ENCODE measurements at regions not wholly inside any gene's neighbourhood (a gene's known extent, or its start where the extent isn't known, plus 50 kb on each side); places are given as distances from the start of the nearest gene placed in this dataset.
"Not testable (repeated sequence)": the region's sequence is repeated elsewhere in the genome, so short reads cannot be mapped to it uniquely, and the experiment has no call there.

- no peak overlapping the region for H3K27ac ChIP-seq (ENCODE audit: insufficient read depth, low read depth, low read length)
- no peaks in the 10 kb centered on the region for H3K4me1 ChIP-seq (ENCODE audit: control insufficient read depth, extremely low read depth, insufficient read depth, low read length)
- POLR2A ChIA-PET, result no interaction called here
- CTCF ChIA-PET, result interaction anchor here (0.7 to 1.9 kb wide), 3 partner anchors 9 to 286 kb away, joined by 3 to 10 read pairs (median 4); no protein-coding TSS in a partner anchor
- H3K9me3 ChIP-seq (replicated peaks; ENCODE audit: control insufficient read depth, insufficient read depth, low read length), result no peaks in the 10 kb centered on the region
- no peak overlapping the region for H2AFZ ChIP-seq (ENCODE audit: low read depth, low read length)
- no peaks in the 10 kb centered on the region for H3K79me2 ChIP-seq (ENCODE audit: control insufficient read depth, insufficient read depth, low read length)
- no peaks in the 10 kb centered on the region for H4K20me1 ChIP-seq (replicated peaks; ENCODE audit: control insufficient read depth, extremely low read depth, insufficient read depth, low read length)
- no peak for TF ChIP-seq EZH2 (IDR thresholded peaks at IDR 0.05; ENCODE audit: borderline replicate concordance, low read depth, low read length, severe bottlenecking)
- no peak for TF ChIP-seq POLR2A (IDR thresholded peaks at IDR 0.05; ENCODE audit: low read depth, low read length)
- no peak for TF ChIP-seq MAX (IDR thresholded peaks at IDR 0.05; ENCODE audit: insufficient read depth, insufficient read length)
- no peak for TF ChIP-seq FOS (IDR thresholded peaks at IDR 0.05; ENCODE audit: borderline replicate concordance, insufficient read depth, low read length)
- no peak for TF ChIP-seq CTCF (IDR thresholded peaks at IDR 0.05; ENCODE audit: extremely low read depth in 1 of 2, insufficient read depth in 1 of 2, low read depth in 1 of 2, low read length in 2 of 2)
- no peak for TF ChIP-seq POLR2AphosphoS5 (IDR thresholded peaks at IDR 0.05; ENCODE audit: insufficient read depth, low read depth, low read length)
- no peak for TF ChIP-seq JUN (IDR thresholded peaks at IDR 0.05; ENCODE audit: borderline replicate concordance, insufficient read depth, insufficient read length, low read depth)
- no peak for TF ChIP-seq GATA2 (IDR thresholded peaks at IDR 0.05; ENCODE audit: insufficient read depth, insufficient read length, low read depth, low read length)
- TF ChIP-seq MYC (IDR thresholded peaks at IDR 0.05; ENCODE audit: low read depth, low read length), result no peak
- FAIRE-seq (no peak), DNase-seq (ENCODE audit: low read depth, low spot score) (no peak)
- dilution Hi-C loops (cut with MboI; ENCODE audit: extremely low pct_ligation_motif_present, low sequenced_read_pairs), result no loop called here
- no peak overlapping the region for H3K4me3 ChIP-seq (replicated peaks in 1 of 3; ENCODE audit: insufficient read depth in 1 of 3, low read depth in 1 of 3, low read length in 3 of 3)
- H3K4me2 ChIP-seq (ENCODE audit: insufficient read depth, low read length), result no peak overlapping the region
- peaks cover 12 to 18% of the 10 kb centered on the region in 2 experiments for H3K27me3 ChIP-seq (ENCODE audit: control insufficient read depth in 2 of 2, insufficient read depth in 2 of 2, low read length in 2 of 2)
- BruUV-seq (replicated peaks), result no TSS peak
- H3K9ac ChIP-seq (replicated peaks; ENCODE audit: extremely low read depth, insufficient read depth, low read length), result no peak overlapping the region
- intact Hi-C loops (cut with micrococcal nuclease), result no loop called here
- H3K9me1 ChIP-seq (replicated peaks; ENCODE audit: control insufficient read depth, extremely low read depth, insufficient read depth, low read length), result no peaks in the 10 kb centered on the region
- no peaks in the 10 kb centered on the region for H3K36me3 ChIP-seq (ENCODE audit: control insufficient read depth in 2 of 2, extremely low read depth in 1 of 2, insufficient read depth in 2 of 2, low read length in 2 of 2)
Measured at GRCh38 chr6:166703149-166703710, 76.2 kb upstream of the RPS6KA2 start.

- H3K9me1 ChIP-seq (replicated peaks; ENCODE audit: control insufficient read depth, extremely low read depth, insufficient read depth, low read length); H3K9ac ChIP-seq (replicated peaks; ENCODE audit: extremely low read depth, insufficient read depth, low read length); intact Hi-C loops (cut with micrococcal nuclease); dilution Hi-C loops (cut with MboI; ENCODE audit: extremely low pct_ligation_motif_present, low sequenced_read_pairs); H3K4me1 ChIP-seq (ENCODE audit: control insufficient read depth, extremely low read depth, insufficient read depth, low read length); H3K4me2 ChIP-seq (ENCODE audit: insufficient read depth, low read length); H3K4me3 ChIP-seq (replicated peaks in 1 of 3; ENCODE audit: insufficient read depth in 1 of 3, low read depth in 1 of 3, low read length in 3 of 3); H3K27ac ChIP-seq (ENCODE audit: insufficient read depth, low read depth, low read length); H3K9me3 ChIP-seq (replicated peaks; ENCODE audit: control insufficient read depth, insufficient read depth, low read length); H3K79me2 ChIP-seq (ENCODE audit: control insufficient read depth, insufficient read depth, low read length); FAIRE-seq; BruUV-seq (replicated peaks); DNase-seq (ENCODE audit: low read depth, low spot score); H4K20me1 ChIP-seq (replicated peaks; ENCODE audit: control insufficient read depth, extremely low read depth, insufficient read depth, low read length); POLR2A ChIA-PET; H3K36me3 ChIP-seq (ENCODE audit: control insufficient read depth in 2 of 2, extremely low read depth in 1 of 2, insufficient read depth in 2 of 2, low read length in 2 of 2); H2AFZ ChIP-seq (ENCODE audit: low read depth, low read length): not testable (repeated sequence)
- CTCF ChIA-PET, result interaction anchor here (1.3 kb wide), 1 partner anchor 14 kb away, joined by 4 read pairs; no protein-coding TSS in a partner anchor
- H3K27me3 ChIP-seq (ENCODE audit: control insufficient read depth in 2 of 2, insufficient read depth in 2 of 2, low read length in 2 of 2), result peaks cover 12 to 21% of the 10 kb centered on the region in 2 experiments
Measured at GRCh38 chr6:166701424-166701823, 74.4 kb upstream of the RPS6KA2 start.

GRCh38 chr6:166700871-166701270 lies 73.8 kb upstream of the RPS6KA2 start:
- dilution Hi-C loops (cut with MboI; ENCODE audit: extremely low pct_ligation_motif_present, low sequenced_read_pairs); H3K79me2 ChIP-seq (ENCODE audit: control insufficient read depth, insufficient read depth, low read length); H3K4me3 ChIP-seq (replicated peaks in 1 of 3; ENCODE audit: insufficient read depth in 1 of 3, low read depth in 1 of 3, low read length in 3 of 3); intact Hi-C loops (cut with micrococcal nuclease); H3K4me2 ChIP-seq (ENCODE audit: insufficient read depth, low read length); H3K9ac ChIP-seq (replicated peaks; ENCODE audit: extremely low read depth, insufficient read depth, low read length); H3K9me3 ChIP-seq (replicated peaks; ENCODE audit: control insufficient read depth, insufficient read depth, low read length); FAIRE-seq; H2AFZ ChIP-seq (ENCODE audit: low read depth, low read length); H3K27ac ChIP-seq (ENCODE audit: insufficient read depth, low read depth, low read length); H3K36me3 ChIP-seq (ENCODE audit: control insufficient read depth in 2 of 2, extremely low read depth in 1 of 2, insufficient read depth in 2 of 2, low read length in 2 of 2); H4K20me1 ChIP-seq (replicated peaks; ENCODE audit: control insufficient read depth, extremely low read depth, insufficient read depth, low read length); POLR2A ChIA-PET; BruUV-seq (replicated peaks); H3K4me1 ChIP-seq (ENCODE audit: control insufficient read depth, extremely low read depth, insufficient read depth, low read length); DNase-seq (ENCODE audit: low read depth, low spot score); H3K9me1 ChIP-seq (replicated peaks; ENCODE audit: control insufficient read depth, extremely low read depth, insufficient read depth, low read length): not testable (repeated sequence)
- peaks cover 12 to 21% of the 10 kb centered on the region in 2 experiments for H3K27me3 ChIP-seq (ENCODE audit: control insufficient read depth in 2 of 2, insufficient read depth in 2 of 2, low read length in 2 of 2)
- CTCF ChIA-PET, result interaction anchor here (1.3 kb wide), 1 partner anchor 14 kb away, joined by 4 read pairs; no protein-coding TSS in a partner anchor

Measured in endothelial cell of umbilical vein (primary cell).